HG03457 (cell line): ENCODE measurements at regions not wholly inside any gene's neighbourhood (a gene's known extent, or its start where the extent isn't known, plus 50 kb on each side); places are given as distances from the start of the nearest gene placed in this dataset.

ENCODE experiments used
- ATAC-seq: cut with Tn5 transposase; IDR thresholded peaks from one replicate; pipeline ENCODE4 v1.9.1; 2021; ENCODE audit warnings: moderate number of reproducible peaks; ENCODE audit not compliant: unreplicated experiment

DNA sequence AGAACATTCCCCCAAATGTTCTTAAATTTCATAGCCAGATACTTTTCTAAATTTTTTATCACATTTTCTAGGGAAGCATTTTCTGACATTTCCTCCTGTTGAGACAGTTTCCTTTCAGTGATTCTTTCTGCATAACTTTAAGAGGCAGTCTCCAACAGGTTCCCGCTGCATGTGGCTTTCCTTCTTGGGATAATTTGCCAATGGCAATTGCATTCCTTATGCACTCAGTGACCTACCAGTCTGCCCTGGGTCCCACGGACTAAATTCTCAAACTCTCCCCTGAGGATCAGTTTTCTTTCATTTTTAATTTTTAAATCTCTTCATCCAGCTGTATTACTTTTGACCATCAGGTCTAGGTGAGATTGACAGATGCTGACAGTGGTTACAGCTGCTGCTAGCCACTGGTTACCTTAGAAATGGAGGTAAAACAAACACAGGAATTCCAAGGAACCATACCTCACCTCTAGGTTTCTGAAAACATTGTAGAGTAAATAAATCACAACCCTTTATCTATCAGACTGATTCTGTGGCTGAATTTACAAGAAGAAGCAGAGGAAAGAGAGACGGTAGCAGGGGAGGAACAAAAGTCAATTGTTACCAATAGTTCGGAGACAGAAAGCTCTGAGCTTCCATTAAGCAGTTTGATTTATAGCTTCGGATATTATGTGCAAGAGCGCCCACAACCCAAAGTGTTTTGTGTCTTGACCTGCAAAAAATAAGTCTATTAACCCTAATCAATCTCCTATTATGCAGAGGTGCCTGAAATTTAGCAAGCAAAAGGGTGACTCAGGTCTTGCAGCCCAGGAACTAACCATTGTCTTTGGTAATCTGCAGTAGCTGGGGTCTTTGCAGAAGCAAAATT, 216.0 kb downstream of the PMP22 start:
- no peak for ATAC-seq

DNA sequence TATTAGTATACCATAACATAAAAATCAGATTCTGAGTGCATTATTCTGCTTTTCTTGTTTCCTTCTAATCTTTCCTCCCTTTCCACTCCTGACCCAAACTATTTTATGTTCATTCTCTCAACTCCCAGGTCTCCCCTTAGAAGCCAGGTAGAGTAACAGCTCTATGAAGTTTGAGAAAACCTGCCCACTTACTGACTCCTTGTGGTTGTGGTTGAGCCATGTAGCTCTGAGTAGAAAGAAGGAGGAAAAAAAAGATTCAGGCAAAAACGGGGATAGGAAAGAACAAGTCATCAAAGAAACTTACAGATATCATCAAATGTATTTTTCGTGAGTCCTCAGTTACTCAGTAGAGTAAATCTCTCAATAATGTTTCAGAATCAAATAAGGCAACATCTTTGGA, 216.7 kb downstream of the PMP22 start:
- no peak for ATAC-seq

DNA sequence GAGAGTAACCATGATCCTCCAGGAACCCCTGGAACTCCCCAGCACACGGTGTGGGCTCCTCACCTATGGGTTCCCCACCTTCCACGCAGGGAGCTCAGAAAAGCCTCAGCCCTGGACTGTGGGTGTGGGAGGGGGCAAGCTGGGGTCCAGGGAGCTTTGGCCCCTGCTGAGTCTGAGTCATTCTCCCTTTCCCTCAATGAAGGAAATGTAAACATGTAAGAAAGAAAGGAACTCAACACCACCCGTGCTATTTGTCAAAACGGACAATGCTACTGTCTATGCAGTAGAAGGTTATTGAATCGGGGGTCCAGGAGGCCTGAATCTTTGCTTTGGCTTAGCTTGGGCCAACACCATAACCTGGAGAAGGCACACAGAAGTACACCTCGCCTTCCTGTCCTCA, 222.8 kb downstream of the PMP22 start:
- ATAC-seq = no peak

DNA sequence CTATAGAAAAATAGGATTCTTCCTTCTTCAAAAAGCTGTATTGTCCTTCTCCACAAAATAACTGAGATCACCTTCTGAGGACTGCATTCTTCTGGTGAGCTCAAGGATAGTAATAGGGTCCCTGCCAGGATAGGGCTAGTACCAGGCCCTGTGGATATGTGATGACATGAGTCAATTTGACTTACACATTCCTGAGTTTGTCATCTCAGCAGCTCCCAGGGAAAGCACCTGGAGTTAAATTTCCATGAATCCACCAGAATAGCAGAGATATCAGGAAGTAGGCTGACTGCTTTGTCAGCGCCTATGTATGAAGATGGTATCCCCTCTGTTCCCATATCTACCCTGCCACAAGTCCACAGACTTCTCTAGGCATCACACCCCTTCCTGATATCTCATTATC, 225.8 kb downstream of the PMP22 start:
- no peak for ATAC-seq

DNA sequence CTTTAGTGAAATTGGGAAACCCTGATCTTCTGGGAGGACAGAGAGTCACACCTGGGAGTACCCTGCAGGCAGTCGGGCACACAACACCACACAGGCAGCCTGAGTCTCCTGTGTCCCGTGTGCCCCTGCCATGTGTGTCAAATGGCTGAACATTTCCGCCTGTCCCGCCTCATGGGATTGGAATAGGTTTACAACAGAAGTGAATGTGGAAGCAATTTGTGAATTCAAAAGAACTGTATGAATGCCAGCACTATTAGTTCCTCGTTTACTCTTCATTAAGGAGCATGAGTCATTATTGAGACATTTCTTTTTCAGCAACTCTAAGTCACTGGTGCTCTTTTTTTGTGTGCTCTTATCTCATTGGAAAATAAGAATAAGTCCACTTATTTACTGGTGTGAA, 226.5 kb downstream of the PMP22 start:
- no peak for ATAC-seq

DNA sequence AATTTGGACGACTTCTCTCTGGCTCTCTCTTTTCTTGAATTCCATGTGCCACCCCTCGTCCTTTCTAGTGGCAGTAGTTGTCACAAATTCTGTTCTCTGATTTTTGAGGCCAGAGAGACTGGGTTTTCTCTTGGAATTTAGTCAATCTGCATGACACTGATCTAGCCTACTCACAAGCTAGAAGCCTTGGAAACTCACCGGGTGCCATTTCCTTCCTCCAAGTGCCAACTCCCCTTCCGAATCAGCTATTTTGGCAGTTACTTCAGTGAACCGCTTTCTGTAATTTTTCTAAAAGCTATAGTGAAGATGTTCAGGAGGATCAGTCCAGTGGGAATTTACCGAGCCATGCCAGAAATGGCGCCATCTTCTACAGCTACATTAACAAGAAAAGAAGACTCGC, 228.9 kb downstream of the PMP22 start:
- ATAC-seq = no peak

DNA sequence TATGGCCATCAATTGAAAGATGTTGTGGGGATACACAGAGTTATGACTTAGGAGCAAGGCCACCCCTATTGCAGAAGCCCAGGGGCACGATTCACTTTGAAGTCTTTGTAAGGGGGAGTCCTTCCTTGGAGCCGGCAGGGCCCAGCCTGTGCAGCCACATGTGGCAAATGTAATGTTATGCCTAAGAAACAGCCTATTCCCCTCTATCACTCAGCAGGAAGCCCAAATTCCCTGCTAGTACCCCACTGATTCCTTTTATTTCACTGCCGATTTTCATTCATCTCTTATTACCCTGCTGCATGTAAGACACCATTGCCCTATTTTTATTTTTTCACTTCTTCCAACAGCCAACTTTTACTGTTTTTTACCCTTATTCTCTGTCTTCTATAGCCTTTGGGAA, 233.2 kb downstream of the PMP22 start:
- no peak for ATAC-seq

DNA sequence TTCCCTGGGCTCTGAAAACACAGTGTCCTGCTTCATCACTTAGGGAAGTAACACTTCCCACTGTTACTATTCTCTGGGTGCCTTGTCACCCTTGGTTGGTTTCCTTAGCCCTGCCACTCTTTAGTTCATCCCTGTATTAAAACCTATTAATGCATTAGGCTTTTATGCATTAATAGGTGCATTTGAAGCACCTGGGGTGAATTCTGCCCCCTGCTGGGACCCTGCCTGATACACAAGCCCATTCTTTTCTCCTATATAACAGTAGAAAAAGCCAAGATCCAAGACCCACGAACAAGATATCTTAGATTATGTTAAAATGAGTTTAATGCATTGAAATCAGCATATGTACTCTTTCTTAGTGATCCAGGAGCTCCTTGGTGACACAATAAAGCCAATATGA, 235.7 kb downstream of the PMP22 start:
- ATAC-seq = no peak

DNA sequence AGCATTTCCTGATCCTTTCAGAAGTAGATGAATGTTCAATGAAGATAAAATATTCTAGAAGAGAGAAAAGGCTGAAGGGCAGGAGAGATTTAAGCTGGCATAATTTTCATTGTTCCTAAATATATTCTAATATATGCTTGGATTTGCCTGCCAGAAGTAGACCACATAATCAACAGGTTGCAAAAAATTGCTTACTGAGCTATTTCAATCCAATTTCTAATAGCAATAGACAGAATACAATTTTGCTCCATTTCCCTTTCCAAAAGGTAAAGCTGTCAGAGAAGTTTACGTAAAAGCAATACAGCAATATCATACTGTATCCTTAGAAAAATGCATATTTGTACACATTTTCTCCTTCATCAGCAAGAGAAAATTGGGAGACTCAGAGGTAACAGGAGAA, 237.3 kb downstream of the PMP22 start:
- ATAC-seq = no peak

DNA sequence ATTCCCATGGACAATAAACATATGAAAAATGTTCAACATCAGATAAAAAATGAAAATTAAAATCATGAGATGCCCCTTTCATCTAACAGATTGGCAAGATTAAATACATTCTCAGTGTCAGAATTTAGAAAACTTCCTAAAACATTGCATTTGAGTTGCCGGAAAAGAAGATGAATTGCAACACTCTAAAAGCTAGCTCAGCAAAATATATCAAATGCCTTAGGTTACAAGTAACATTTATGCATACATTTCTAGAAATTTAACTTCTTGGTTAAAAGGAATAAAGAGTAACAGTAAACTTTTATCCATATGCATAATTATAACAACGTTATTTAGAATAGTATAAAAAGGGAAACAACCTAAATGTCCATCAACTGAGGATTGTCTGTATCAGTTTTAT, 239.0 kb downstream of the PMP22 start:
- no peak for ATAC-seq

DNA sequence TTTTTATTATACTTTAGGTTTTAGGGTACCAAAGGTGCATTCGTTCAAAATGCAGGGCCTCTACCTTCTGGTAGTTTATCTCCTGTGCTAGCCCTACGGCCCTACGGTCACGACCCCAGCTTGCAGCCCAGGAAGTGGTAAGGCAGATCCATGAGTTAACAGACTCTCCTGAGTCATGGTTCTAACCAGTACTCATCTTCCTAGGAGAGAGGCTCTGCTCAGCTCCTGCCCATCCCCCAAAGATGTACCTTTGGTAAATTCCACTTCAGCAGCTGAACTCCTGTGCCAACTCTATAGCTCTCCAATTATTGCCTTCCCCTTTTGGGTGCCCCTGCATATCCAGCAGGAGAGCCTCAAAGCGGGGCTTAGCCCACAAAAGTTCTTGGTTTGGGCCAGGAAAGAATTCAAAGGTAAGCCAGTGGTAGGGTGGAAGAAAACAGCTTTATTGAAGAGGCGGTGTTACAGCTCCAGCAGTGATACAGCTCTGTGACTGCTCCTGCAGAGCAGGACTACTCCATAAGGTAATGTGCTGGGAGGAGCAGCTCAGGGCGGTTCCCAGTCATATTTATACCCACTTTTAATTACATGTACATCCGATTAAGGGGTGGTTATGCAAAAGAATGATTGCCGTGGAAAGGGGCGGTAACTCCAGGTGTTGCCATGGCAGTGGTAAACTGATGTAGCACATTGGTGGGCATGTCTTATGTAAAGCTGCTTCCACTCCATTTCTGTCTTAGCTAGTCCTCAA, 241.4 kb downstream of the PMP22 start:
- no peak for ATAC-seq

DNA sequence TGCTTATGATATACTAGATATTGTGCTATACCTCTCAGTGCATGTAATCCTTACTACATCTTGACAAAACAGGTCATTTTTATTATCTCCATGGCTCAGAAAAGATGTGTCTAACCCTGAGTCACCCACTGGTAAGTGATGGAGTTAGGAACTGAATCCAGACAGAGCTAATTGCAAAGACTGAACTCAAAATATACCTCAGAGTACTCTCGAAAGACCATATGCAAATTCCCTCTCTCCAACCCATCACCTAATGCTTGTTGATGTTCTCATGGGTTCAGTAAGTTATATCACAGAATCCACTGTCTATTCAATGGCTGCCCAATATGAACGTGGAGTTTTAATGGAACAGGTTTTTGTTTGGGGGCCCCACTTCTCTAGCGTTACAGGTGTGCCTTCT, 246.0 kb downstream of the PMP22 start:
- no peak for ATAC-seq

DNA sequence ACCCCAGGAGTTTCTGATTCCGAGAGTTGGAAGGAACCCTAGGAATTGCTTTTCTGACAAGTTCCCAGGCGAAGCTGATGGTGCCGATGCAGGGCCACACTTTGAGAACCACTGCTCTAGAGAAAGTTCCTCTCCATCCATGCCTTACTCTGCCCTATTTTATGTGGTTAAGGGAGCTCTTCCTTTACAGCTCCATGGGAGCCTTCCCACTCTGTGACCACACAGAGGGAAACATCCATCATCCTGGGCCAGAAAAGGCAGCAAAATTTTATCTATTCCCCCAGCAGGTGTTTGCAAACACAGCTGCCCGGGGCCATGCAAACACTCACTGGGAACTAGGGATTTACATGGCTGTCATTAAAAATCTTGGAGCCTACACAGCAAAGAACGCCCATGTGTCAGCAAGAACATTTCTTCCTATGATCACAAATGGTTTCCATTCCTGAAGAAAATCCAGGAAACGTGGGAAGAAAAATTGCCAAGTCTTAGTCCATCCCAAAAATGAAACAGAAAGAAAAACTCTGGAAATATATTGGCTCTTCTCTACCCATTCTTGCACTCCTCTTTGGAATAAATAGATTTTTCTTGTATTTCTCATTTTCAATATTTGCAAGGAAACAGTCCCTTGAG, 252.7 kb downstream of the PMP22 start:
- ATAC-seq = no peak

DNA sequence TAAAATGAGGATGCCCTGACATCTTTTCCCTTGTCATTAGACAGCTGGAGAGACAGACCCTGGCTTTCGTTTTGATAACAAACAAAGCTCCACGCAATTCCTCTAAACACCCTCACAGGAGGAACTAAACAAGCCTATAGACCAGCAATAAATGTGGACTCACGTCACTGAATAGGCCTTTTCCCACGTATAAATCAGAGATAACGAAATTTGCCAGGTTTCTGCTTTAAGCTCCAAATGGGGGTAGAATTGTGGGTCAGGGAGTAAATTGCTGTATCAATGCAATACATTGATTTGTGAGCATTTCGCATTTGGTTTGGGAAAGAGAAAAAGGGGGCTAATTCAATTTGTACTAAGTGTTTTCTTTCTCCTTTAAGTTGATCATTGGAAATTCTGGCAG, 256.0 kb downstream of the PMP22 start:
- no peak for ATAC-seq

DNA sequence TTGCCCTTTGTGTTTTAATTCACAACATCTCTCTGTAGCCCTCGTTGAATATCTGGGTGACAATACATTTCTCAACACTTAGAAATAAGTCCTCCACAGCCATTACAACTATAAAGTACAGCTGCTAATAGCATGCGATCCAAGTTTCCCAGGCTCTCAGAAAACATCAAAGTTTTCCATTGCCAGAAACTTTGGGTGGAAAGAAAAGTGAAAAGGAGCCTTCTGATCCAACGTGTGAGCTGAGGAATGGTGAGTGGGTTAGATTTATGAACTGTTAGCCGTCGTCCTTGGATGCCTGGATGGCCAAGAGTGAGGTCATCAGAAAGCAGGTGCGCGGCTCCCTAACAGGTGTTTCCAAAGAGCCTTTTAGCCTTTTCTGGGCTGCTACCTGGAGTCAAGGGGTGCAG, 258.0 kb downstream of the PMP22 start:
- no peak for ATAC-seq

DNA sequence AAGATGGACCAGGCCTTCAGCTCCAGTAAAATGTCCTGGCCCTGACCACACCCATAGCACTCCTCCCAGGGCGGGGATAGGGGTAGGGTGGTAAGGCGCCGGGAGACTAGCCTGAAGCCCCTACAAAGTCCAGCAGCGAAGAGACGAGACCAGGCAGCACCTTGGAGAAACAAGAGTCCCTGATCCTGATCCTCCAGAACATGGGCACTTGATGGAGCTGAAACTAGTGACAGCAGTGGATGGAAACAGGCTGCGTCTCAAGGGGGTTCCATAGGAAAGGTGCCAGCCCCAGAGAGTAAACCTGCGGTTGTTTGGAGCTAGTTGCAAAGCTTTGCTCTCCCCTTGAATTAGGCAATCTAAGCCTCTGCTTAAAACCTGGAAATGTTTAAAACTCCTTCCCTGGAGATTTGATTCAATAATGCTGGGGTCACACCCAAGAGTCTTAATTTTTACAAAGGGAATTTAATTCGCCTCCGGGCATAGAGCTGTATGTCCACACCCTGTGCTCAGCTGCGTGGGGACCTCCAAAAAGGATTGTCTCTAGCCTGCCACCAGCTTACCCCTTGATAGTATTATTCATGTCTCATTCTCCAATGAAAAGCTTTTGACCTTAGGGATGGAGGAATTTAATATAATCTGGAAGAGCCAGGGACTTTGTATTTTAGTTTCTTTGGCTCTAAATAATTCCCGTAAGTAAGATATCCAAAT, 258.6 kb downstream of the PMP22 start:
- ATAC-seq = no peak

DNA sequence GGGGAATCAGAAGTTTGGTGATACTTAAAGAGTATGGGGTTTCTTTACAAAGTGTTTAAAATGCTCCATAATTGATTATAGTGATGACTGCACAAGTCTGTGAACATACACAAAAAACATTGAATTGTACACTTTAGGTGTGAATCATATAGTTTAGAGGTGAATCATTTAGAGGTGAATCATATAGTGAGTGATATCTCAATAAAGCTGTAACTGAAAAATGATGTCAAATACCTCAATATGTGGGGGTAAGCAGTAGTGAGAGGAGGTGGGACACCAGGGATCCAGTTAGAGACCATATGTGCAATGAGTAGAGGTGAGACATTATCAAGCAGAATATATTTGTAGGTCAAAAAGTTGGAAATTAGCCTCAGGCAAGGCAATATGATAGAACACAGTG, 264.5 kb downstream of the PMP22 start:
- no peak for ATAC-seq

DNA sequence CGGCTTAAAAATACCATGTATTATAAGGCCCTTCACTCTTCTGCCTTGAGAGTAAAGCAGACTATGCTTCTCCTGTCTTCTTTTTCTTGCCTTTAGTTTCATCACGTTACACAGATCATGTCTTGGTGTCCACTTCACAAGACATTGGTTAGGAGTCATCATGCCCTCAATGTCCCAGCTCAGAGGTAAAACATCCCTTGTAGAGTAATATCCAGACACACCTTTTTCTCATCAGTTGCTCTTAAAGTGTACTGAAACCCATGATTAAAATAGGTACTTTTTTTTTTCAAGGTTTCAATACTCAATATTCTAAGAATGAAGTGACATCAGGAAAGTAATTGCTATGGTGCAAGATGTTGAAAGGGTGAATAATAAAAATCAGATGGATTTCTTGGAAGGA, 267.8 kb downstream of the PMP22 start:
- ATAC-seq = no peak

DNA sequence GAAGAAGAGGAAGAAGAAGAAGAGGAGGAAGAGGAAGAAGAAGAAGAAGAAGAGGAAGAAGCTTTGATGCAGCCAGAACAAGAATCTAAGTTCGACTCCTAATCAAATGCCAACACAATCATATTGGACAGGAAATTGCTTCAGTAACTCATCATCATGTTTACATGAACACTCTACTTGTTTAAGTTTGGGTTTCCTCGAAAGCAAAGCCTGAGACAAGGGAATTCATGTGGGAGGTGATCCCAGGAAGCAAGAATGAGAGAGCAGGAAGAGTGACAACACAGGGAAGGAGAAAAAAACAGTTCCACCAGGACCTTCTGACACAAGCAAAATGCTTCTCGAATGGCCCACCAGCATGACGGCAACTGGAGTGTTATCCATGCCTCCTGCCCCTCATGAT, 279.0 kb downstream of the PMP22 start:
- no peak for ATAC-seq

DNA sequence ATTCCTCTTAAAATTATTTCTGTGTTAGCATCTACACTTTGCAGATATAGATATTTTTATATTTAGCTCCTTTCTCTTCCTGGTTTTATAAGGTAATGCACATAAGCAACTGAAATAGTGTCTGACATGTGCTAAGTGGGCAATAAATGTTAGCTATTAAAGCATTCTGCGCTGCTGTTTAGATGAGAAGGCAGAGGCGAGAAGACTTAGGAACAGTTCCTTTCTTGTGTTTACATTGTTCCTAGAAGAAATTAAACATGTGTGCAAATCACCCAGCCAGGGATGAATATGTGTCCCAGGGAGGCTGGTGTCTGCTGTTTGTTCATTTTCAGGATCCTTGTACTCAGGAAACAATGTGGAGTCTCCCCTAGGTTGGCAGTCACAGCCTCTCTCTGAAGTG, 292.3 kb downstream of the PMP22 start:
- no peak for ATAC-seq

DNA sequence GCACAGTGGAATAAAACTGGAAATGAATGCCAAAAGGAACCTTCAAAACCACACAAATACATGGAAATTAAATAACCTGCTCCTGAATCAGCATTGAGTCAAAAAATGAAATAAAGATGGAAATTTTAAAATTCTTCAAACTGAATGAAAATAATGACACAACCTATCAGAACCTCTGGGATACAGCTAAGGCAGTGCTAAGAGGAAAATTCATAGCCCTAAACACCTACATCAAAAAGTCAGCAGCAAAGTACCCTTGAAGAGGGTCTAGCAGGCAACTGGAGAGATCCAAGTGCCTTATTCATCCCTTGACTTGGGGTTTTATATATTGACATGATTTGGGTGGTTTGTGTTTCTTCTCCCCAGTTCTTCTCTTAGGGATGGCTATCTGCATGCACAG, 294.1 kb downstream of the PMP22 start:
- no peak for ATAC-seq
